Glutamatergic neuron (in vitro differentiated cells): ENCODE measurements at regions not wholly inside any gene's neighbourhood (a gene's known extent, or its start where the extent isn't known, plus 50 kb on each side); places are given as distances from the start of the nearest gene placed in this dataset.

Experiments used
- DNase-seq: peaks from one replicate; pipeline ENCODE4 v3.0.0; 2022
- H3K27ac Mint-ChIP-seq: one replicate; pipeline ENCODE4 v1.8.0; 2020; ENCODE audit warnings: mild to moderate bottlenecking, mixed read lengths, inconsistent platforms; ENCODE audit not compliant: unreplicated experiment
- H3K27me3 Mint-ChIP-seq: one replicate; pipeline ENCODE4 v1.8.0; 2020; ENCODE audit warnings: mild to moderate bottlenecking, moderate library complexity, mixed read lengths, inconsistent platforms; ENCODE audit not compliant: unreplicated experiment
- H3K36me3 Mint-ChIP-seq: one replicate; pipeline ENCODE4 v1.8.0; 2020; ENCODE audit warnings: mild to moderate bottlenecking, mixed read lengths, inconsistent platforms; ENCODE audit not compliant: unreplicated experiment
- H3K4me1 Mint-ChIP-seq: one replicate; pipeline ENCODE4 v1.8.0; 2020; ENCODE audit warnings: mild to moderate bottlenecking, low read depth, mixed read lengths, inconsistent platforms; ENCODE audit not compliant: unreplicated experiment
- H3K4me3 Mint-ChIP-seq: one replicate; pipeline ENCODE4 v1.8.0; 2020; ENCODE audit warnings: mild to moderate bottlenecking, mixed read lengths, inconsistent platforms; ENCODE audit not compliant: unreplicated experiment
- H3K9me3 Mint-ChIP-seq: one replicate; pipeline ENCODE4 v1.8.0; 2020; ENCODE audit warnings: mild to moderate bottlenecking, moderate library complexity, mixed read lengths, inconsistent platforms; ENCODE audit not compliant: unreplicated experiment
- CTCF ChIP-seq: fragments of 200-600 bp; sonication (generic); IDR thresholded peaks from one replicate; pipeline ENCODE4 v1.5.0; 2021; ENCODE audit not compliant: partially characterized antibody, unreplicated experiment

GRCh38 chr1:185477638-185478580 lies 160.9 kb upstream of the IVNS1ABP start:
- TF ChIP-seq CTCF, result no peak
- Mint-ChIP-seq H3K27me3 (peaks cover 4% of the 10 kb centered on the region), H3K27ac (no peak overlapping the region), H3K4me1 (peaks cover 11% of the 10 kb centered on the region), H3K4me3 (no peak overlapping the region), H3K36me3 (no peaks in the 10 kb centered on the region), H3K9me3 (peaks cover 2% of the 10 kb centered on the region)
- DNase-seq, result no peak

GRCh38 chr1:185474440-185475149 lies 157.6 kb upstream of the IVNS1ABP start:
- Mint-ChIP-seq H3K27ac (no peak overlapping the region), H3K4me1 (peaks cover 3% of the 10 kb centered on the region), H3K4me3 (no peak overlapping the region), H3K9me3 (no peaks in the 10 kb centered on the region), H3K36me3 (no peaks in the 10 kb centered on the region), H3K27me3 (peaks cover 2% of the 10 kb centered on the region)
- DNase-seq, result no peak
- no peak for TF ChIP-seq CTCF

- no peak for DNase-seq
- Mint-ChIP-seq H3K9me3 (no peaks in the 10 kb centered on the region), H3K4me1 (no peaks in the 10 kb centered on the region), H3K27me3 (no peaks in the 10 kb centered on the region), H3K36me3 (no peaks in the 10 kb centered on the region), H3K4me3 (no peak overlapping the region), H3K27ac (no peak overlapping the region)
- TF ChIP-seq CTCF, result no peak
These were observed 156.1 kb upstream of the IVNS1ABP start for GRCh38 chr1:185473186-185473585.

GRCh38 chr1:185468626-185469025 lies 151.6 kb upstream of the IVNS1ABP start:
- H3K4me1 Mint-ChIP-seq, result no peaks in the 10 kb centered on the region
- no peaks in the 10 kb centered on the region for H3K9me3 Mint-ChIP-seq
- no peak for TF ChIP-seq CTCF
- no peak overlapping the region for H3K27ac Mint-ChIP-seq
- DNase-seq, result no peak
- no peaks in the 10 kb centered on the region for H3K36me3 Mint-ChIP-seq
- H3K4me3 Mint-ChIP-seq, result no peak overlapping the region
- H3K27me3 Mint-ChIP-seq, result peaks cover 2% of the 10 kb centered on the region

- Mint-ChIP-seq H3K36me3 (no peaks in the 10 kb centered on the region), H3K27me3 (peaks cover 2% of the 10 kb centered on the region), H3K27ac (no peak overlapping the region), H3K4me3 (no peak overlapping the region), H3K4me1 (no peaks in the 10 kb centered on the region), H3K9me3 (no peaks in the 10 kb centered on the region)
- no peak for DNase-seq
- TF ChIP-seq CTCF, result no peak
These were observed 150.1 kb upstream of the IVNS1ABP start for GRCh38 chr1:185467122-185467521.
